Neural cell (in vitro differentiated cells): ENCODE measurements at regions not wholly inside any gene's neighbourhood (a gene's known extent, or its start where the extent isn't known, plus 50 kb on each side); places are given as distances from the start of the nearest gene placed in this dataset.

Experiments used
- H2AFZ ChIP-seq: fragments of 200-600, 300-800 bp; sonication (generic), shearing (Covaris generic); 2 replicates; pipeline ENCODE4 v1.6.0; 2014; ENCODE audit warnings: low read depth, mild to moderate bottlenecking, antibody characterized with exemption, low read length, moderate library complexity
- H3F3A ChIP-seq: fragments of 200-600 bp; shearing (Covaris generic); 2 replicates; pipeline ENCODE4 v1.6.1; 2016; ENCODE audit warnings: mild to moderate bottlenecking, moderate library complexity, mixed read lengths, antibody characterized with exemption, low read length; ENCODE audit not compliant: insufficient read depth, poor library complexity, severe bottlenecking
- H3K27ac ChIP-seq: fragments of 200-600, 300-800 bp; sonication (generic), shearing (Covaris generic); 2 replicates; pipeline ENCODE4 v1.5.1; 2014; ENCODE audit warnings: mild to moderate bottlenecking, low read length, moderate library complexity
- H3K27me3 ChIP-seq: fragments of 300-800, 200-600 bp; sonication (generic), shearing (Covaris generic); 2 replicates; pipeline ENCODE4 v1.6.0; 2014; ENCODE audit warnings: mild to moderate bottlenecking, low read depth, low read length, moderate library complexity; ENCODE audit not compliant: insufficient read depth
- H3K36me3 ChIP-seq: fragments of 300-800, 200-600 bp; sonication (generic), shearing (Covaris generic); 2 replicates; pipeline ENCODE4 v1.5.1; 2014; ENCODE audit warnings: mild to moderate bottlenecking, antibody characterized with exemption, low read length, moderate library complexity; ENCODE audit not compliant: insufficient read depth
- H3K4me2 ChIP-seq: fragments of 300-800, 200-600 bp; sonication (generic), shearing (Covaris generic); 2 replicates; pipeline ENCODE4 v1.6.0; 2014; ENCODE audit warnings: mild to moderate bottlenecking, low read length
- H3K4me3 ChIP-seq: fragments of 300-800, 200-600 bp; sonication (generic), shearing (Covaris generic); 2 replicates; pipeline ENCODE4 v1.5.1; 2014; ENCODE audit warnings: mild to moderate bottlenecking, low read length, moderate library complexity
- H3K79me2 ChIP-seq: fragments of 200-600 bp; shearing (Covaris generic); replicated peaks from 2 replicates; pipeline ENCODE4 v1.6.0; 2014; ENCODE audit warnings: mild to moderate bottlenecking, low read length, moderate library complexity; ENCODE audit not compliant: insufficient read depth
- H3K9ac ChIP-seq: fragments of 300-800, 200-600 bp; sonication (generic), shearing (Covaris generic); 2 replicates; pipeline ENCODE4 v1.6.1; 2016; ENCODE audit warnings: mild to moderate bottlenecking, low read length, mixed read lengths
- H3K9me2 ChIP-seq: fragments of 200-600 bp; shearing (Covaris generic); 2 replicates; pipeline ENCODE4 v1.6.1; 2016; ENCODE audit warnings: mild to moderate bottlenecking, low read length, mixed read lengths; ENCODE audit not compliant: insufficient read depth
- H3K9me3 ChIP-seq: fragments of 200-600, 300-800 bp; sonication (generic), shearing (Covaris generic); 2 replicates; pipeline ENCODE4 v1.6.1; 2016; ENCODE audit warnings: mild to moderate bottlenecking, mixed run types, low read length, moderate library complexity, mixed read lengths
- H4K20me1 ChIP-seq: fragments of 200-600 bp; shearing (Covaris generic); 2 replicates; pipeline ENCODE4 v1.6.1; 2016; ENCODE audit warnings: mild to moderate bottlenecking, mixed run types; ENCODE audit not compliant: insufficient read depth
- EP300 ChIP-seq: fragments of 450-650 bp; conservative IDR thresholded peaks from 2 replicates; pipeline ENCODE4 v1.6.1; 2014; ENCODE audit warnings: antibody characterized with exemption, mild to moderate bottlenecking, moderate library complexity; ENCODE audit not compliant: poor library complexity, severe bottlenecking
- EZH2 ChIP-seq: fragments of 200-600, 300-800 bp; shearing (Covaris generic), sonication (generic); IDR thresholded peaks from 2 replicates; pipeline ENCODE4 v1.6.1; 2014; ENCODE audit warnings: antibody characterized with exemption, low read length, borderline replicate concordance, mild to moderate bottlenecking; ENCODE audit not compliant: insufficient read depth, poor library complexity, severe bottlenecking
- MXI1 ChIP-seq: fragments of 450-650 bp; conservative IDR thresholded peaks from 2 replicates; pipeline ENCODE4 v1.6.1; 2014; ENCODE audit warnings: antibody characterized with exemption, mild to moderate bottlenecking; ENCODE audit not compliant: poor library complexity, severe bottlenecking
- POLR2AphosphoS5 ChIP-seq: IDR thresholded peaks from 2 replicates; pipeline ENCODE4 v1.6.1; 2012
- RAD21 ChIP-seq: fragments of 450-650 bp; conservative IDR thresholded peaks from 2 replicates; pipeline ENCODE4 v1.6.1; 2014; ENCODE audit warnings: antibody characterized with exemption, mild to moderate bottlenecking, moderate library complexity
- SMC3 ChIP-seq: fragments of 450-650 bp; conservative IDR thresholded peaks from 2 replicates; pipeline ENCODE4 v1.6.1; 2014; ENCODE audit warnings: antibody characterized with exemption, mild to moderate bottlenecking, moderate library complexity; ENCODE audit not compliant: poor library complexity
- TAF1 ChIP-seq: IDR thresholded peaks from 2 replicates; pipeline ENCODE4 v1.6.1; 2012; ENCODE audit warnings: low read depth
- TF ChIP-seq, protein P1 (sequence below): IDR thresholded peaks from 2 replicates; pipeline ENCODE4 v1.6.1; 2012; ENCODE audit warnings: borderline replicate concordance
- TF ChIP-seq, protein P2 (sequence below): fragments of 450-650 bp; IDR thresholded peaks from 2 replicates; pipeline ENCODE4 v1.5.1; 2014; ENCODE audit warnings: antibody characterized with exemption, mild to moderate bottlenecking, moderate library complexity; ENCODE audit not compliant: poor library complexity, severe bottlenecking

- Histone ChIP-seq H2AFZ (no peak overlapping the region), H3K27me3 (no peaks in the 10 kb centered on the region), H3K9me3 (no peaks in the 10 kb centered on the region), H4K20me1 (no peaks in the 10 kb centered on the region), H3K9me2 (no peaks in the 10 kb centered on the region), H3K36me3 (no peaks in the 10 kb centered on the region), H3K27ac (no peak overlapping the region), H3K4me2 (no peak overlapping the region), H3F3A (no peaks in the 10 kb centered on the region), H3K4me3 (no peak overlapping the region), H3K9ac (no peak overlapping the region), H3K79me2 (no peaks in the 10 kb centered on the region)
- TF ChIP-seq EZH2 = no peak
- TF ChIP-seq SMC3 = no peak
- TF ChIP-seq TAF1 = no peak
Measured at GRCh38 chr22:48644997-48645396, 1182.7 kb downstream of the BRD1 start.

GRCh38 chr22:48644108-48644507 lies 1183.6 kb downstream of the BRD1 start:
- H2AFZ ChIP-seq = no peak overlapping the region
- no peaks in the 10 kb centered on the region for H3K27me3 ChIP-seq
- no peak overlapping the region for H3K4me2 ChIP-seq

GRCh38 chr22:48643066-48643731 lies 1184.5 kb downstream of the BRD1 start:
- H3K9me2 ChIP-seq = no peaks in the 10 kb centered on the region
- no peak overlapping the region for H3K4me2 ChIP-seq
- H3K27me3 ChIP-seq = no peaks in the 10 kb centered on the region
- no peak overlapping the region for H3K27ac ChIP-seq
- H3K9me3 ChIP-seq = no peaks in the 10 kb centered on the region
- H3K36me3 ChIP-seq = no peaks in the 10 kb centered on the region
- TF ChIP-seq EP300 (no peak), SMC3 (no peak), POLR2AphosphoS5 (no peak), EZH2 (no peak), TAF1 (no peak), MXI1 (no peak), RAD21 (no peak)
- TF ChIP-seq, protein P1, sequence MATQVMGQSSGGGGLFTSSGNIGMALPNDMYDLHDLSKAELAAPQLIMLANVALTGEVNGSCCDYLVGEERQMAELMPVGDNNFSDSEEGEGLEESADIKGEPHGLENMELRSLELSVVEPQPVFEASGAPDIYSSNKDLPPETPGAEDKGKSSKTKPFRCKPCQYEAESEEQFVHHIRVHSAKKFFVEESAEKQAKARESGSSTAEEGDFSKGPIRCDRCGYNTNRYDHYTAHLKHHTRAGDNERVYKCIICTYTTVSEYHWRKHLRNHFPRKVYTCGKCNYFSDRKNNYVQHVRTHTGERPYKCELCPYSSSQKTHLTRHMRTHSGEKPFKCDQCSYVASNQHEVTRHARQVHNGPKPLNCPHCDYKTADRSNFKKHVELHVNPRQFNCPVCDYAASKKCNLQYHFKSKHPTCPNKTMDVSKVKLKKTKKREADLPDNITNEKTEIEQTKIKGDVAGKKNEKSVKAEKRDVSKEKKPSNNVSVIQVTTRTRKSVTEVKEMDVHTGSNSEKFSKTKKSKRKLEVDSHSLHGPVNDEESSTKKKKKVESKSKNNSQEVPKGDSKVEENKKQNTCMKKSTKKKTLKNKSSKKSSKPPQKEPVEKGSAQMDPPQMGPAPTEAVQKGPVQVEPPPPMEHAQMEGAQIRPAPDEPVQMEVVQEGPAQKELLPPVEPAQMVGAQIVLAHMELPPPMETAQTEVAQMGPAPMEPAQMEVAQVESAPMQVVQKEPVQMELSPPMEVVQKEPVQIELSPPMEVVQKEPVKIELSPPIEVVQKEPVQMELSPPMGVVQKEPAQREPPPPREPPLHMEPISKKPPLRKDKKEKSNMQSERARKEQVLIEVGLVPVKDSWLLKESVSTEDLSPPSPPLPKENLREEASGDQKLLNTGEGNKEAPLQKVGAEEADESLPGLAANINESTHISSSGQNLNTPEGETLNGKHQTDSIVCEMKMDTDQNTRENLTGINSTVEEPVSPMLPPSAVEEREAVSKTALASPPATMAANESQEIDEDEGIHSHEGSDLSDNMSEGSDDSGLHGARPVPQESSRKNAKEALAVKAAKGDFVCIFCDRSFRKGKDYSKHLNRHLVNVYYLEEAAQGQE = no peak
- TF ChIP-seq, protein P2, sequence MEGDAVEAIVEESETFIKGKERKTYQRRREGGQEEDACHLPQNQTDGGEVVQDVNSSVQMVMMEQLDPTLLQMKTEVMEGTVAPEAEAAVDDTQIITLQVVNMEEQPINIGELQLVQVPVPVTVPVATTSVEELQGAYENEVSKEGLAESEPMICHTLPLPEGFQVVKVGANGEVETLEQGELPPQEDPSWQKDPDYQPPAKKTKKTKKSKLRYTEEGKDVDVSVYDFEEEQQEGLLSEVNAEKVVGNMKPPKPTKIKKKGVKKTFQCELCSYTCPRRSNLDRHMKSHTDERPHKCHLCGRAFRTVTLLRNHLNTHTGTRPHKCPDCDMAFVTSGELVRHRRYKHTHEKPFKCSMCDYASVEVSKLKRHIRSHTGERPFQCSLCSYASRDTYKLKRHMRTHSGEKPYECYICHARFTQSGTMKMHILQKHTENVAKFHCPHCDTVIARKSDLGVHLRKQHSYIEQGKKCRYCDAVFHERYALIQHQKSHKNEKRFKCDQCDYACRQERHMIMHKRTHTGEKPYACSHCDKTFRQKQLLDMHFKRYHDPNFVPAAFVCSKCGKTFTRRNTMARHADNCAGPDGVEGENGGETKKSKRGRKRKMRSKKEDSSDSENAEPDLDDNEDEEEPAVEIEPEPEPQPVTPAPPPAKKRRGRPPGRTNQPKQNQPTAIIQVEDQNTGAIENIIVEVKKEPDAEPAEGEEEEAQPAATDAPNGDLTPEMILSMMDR = no peak
- no peak overlapping the region for H3K9ac ChIP-seq
- no peak overlapping the region for H3K4me3 ChIP-seq
- no peak overlapping the region for H2AFZ ChIP-seq
- no peaks in the 10 kb centered on the region for H4K20me1 ChIP-seq
- H3K79me2 ChIP-seq = no peaks in the 10 kb centered on the region
- H3F3A ChIP-seq = no peaks in the 10 kb centered on the region

More at GRCh38 chr22:48644108-48644507, 1183.6 kb downstream of the BRD1 start:
- no peaks in the 10 kb centered on the region for H3K79me2 ChIP-seq
- no peak overlapping the region for H3K27ac ChIP-seq
- TF ChIP-seq TAF1 (no peak), SMC3 (no peak), POLR2AphosphoS5 (no peak), MXI1 (no peak), EP300 (no peak)
- H3K9me3 ChIP-seq = no peaks in the 10 kb centered on the region
- H3K9ac ChIP-seq = no peak overlapping the region
- H3K36me3 ChIP-seq = no peaks in the 10 kb centered on the region
- H3K9me2 ChIP-seq = no peaks in the 10 kb centered on the region
- H3F3A ChIP-seq = no peaks in the 10 kb centered on the region
- no peak overlapping the region for H3K4me3 ChIP-seq
- H4K20me1 ChIP-seq = no peaks in the 10 kb centered on the region
